Esophagus muscularis mucosa (tissue), 3 donors: ENCODE measurements at regions not wholly inside any gene's neighbourhood (a gene's known extent, or its start where the extent isn't known, plus 50 kb on each side); places are given as distances from the start of the nearest gene placed in this dataset.

Experiments
- POLR2AphosphoS5 ChIP-seq, 2 donors: sonication (generic); formaldehyde crosslinking; IDR thresholded peaks; one replicate each; pipeline ENCODE4 v1.6.1; 2017; ENCODE audit warnings: antibody characterized with exemption in 2 of 2
- TF ChIP-seq, protein P1 (sequence below), 3 experiments: fragments of 200-600 bp in 2 of 3; fragments of 450-650 bp in 1 of 3; sonication (generic) in 2 of 3; IDR thresholded peaks; one replicate each; pipeline ENCODE4 v1.5.1; 2017 to 2019; ENCODE audit warnings: antibody characterized with exemption in 3 of 3, mild to moderate bottlenecking in 2 of 3, moderate library complexity in 1 of 3

DNA sequence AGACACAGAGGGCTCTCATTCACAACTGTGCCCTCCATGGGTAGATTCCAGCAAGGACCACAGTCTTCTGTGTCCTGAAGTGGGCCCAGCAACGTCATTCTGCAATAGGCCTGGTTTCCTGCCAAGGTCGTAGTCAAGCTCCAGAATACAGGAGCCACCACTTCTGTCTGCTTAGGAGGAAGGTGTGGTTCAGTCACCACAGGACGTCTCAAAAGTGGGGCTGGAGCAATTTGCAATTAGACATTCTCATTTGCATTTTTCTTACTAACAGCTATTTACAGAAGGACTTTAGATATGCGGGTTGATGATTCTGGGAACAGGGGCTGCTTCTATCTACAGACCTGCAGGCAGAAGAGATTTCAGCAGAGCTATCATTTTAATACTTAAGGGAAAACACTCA, 58.7 kb upstream of the MYRIP start:
- TF ChIP-seq, protein P1, sequence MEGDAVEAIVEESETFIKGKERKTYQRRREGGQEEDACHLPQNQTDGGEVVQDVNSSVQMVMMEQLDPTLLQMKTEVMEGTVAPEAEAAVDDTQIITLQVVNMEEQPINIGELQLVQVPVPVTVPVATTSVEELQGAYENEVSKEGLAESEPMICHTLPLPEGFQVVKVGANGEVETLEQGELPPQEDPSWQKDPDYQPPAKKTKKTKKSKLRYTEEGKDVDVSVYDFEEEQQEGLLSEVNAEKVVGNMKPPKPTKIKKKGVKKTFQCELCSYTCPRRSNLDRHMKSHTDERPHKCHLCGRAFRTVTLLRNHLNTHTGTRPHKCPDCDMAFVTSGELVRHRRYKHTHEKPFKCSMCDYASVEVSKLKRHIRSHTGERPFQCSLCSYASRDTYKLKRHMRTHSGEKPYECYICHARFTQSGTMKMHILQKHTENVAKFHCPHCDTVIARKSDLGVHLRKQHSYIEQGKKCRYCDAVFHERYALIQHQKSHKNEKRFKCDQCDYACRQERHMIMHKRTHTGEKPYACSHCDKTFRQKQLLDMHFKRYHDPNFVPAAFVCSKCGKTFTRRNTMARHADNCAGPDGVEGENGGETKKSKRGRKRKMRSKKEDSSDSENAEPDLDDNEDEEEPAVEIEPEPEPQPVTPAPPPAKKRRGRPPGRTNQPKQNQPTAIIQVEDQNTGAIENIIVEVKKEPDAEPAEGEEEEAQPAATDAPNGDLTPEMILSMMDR (IDR thresholded peaks at IDR 0.05): no peak
- no peak for TF ChIP-seq POLR2AphosphoS5 (IDR thresholded peaks at IDR 0.05)
